ENCODE measurements at regions not wholly inside any gene's neighbourhood (a gene's known extent, or its start where the extent isn't known, plus 50 kb on each side); places are given as distances from the start of the nearest gene placed in this dataset.

- TF ChIP-seq ZNF788 (CRISPR knock-in tag; IDR thresholded peaks at IDR 0.05; ENCODE audit: borderline replicate concordance), result no peak
- TF ChIP-seq ZNF570 (CRISPR knock-in tag; IDR thresholded peaks at IDR 0.05; ENCODE audit: borderline replicate concordance), result no peak
- TF ChIP-seq HNRNPLL (IDR thresholded peaks at IDR 0.05; ENCODE audit: low read depth, low read length, poor library complexity, severe bottlenecking), result no peak
- no peak; the same call in 1 of the 2 replicates for TF ChIP-seq PITX1 (CRISPR knock-in tag; IDR thresholded peaks at IDR 0.05)
- TF ChIP-seq NRL (CRISPR knock-in tag; IDR thresholded peaks at IDR 0.05; ENCODE audit: borderline replicate concordance), result no peak; the same call in 1 of the 2 replicates
- no peak for TF ChIP-seq ATF5 (CRISPR knock-in tag; IDR thresholded peaks at IDR 0.05; ENCODE audit: low read depth)
- no peak for TF ChIP-seq PRDM15 (CRISPR knock-in tag; IDR thresholded peaks at IDR 0.05)
- TF ChIP-seq PPARG (CRISPR knock-in tag; conservative IDR thresholded peaks at IDR 0.05), result no peak
- TF ChIP-seq PAWR (CRISPR knock-in tag; IDR thresholded peaks at IDR 0.05; ENCODE audit: borderline replicate concordance), result no peak
- no peak for TF ChIP-seq HNF1B (CRISPR knock-in tag; IDR thresholded peaks at IDR 0.05)
- TF ChIP-seq CCDC6 (CRISPR knock-in tag; IDR thresholded peaks at IDR 0.05), result no peak
- TF ChIP-seq HDAC1 (CRISPR knock-in tag; IDR thresholded peaks at IDR 0.05), result no peak; the same call in 1 of the 2 replicates
- TF ChIP-seq CENPT (CRISPR knock-in tag; IDR thresholded peaks at IDR 0.05; ENCODE audit: low read depth), result 0 out of 2 replicates have a peak, but pooled peaks have one; percentile 29
- no peak for TF ChIP-seq ZNF879 (CRISPR knock-in tag; IDR thresholded peaks at IDR 0.05)
- TF ChIP-seq PCBP1 (IDR thresholded peaks at IDR 0.05; ENCODE audit: borderline replicate concordance, low read depth, low read length), result no peak
- no peak for TF ChIP-seq RFXANK (CRISPR knock-in tag; IDR thresholded peaks at IDR 0.05)
- peak; percentile 72 for TF ChIP-seq XRCC5 (optimal IDR thresholded peaks at IDR 0.05; ENCODE audit: low read length)
- peak; percentile 70; the same call in 1 of the 2 replicates for TF ChIP-seq ZNF280B (CRISPR knock-in tag; IDR thresholded peaks at IDR 0.05; ENCODE audit: borderline replicate concordance)
- TF ChIP-seq MED13 (CRISPR knock-in tag; IDR thresholded peaks at IDR 0.05), result no peak
- 0 out of 2 replicates have a peak, but pooled peaks have one; percentile 17 for TF ChIP-seq ZSCAN22 (CRISPR knock-in tag; IDR thresholded peaks at IDR 0.05)
- TF ChIP-seq ZSCAN20 (CRISPR knock-in tag; IDR thresholded peaks at IDR 0.05; ENCODE audit: borderline replicate concordance), result no peak
- peak; percentile 100 for TF ChIP-seq ZNF121 (CRISPR knock-in tag; IDR thresholded peaks at IDR 0.05)
- no peak for TF ChIP-seq ZNF10 (CRISPR knock-in tag; IDR thresholded peaks at IDR 0.05; ENCODE audit: borderline replicate concordance, low read depth)
- TF ChIP-seq GPN1 (CRISPR knock-in tag; IDR thresholded peaks at IDR 0.05; ENCODE audit: borderline replicate concordance), result no peak
Measured at GRCh38 chr20:22430154-22430745, 154.1 kb downstream of the FOXA2 start (continued).

All from HepG2 (cell line).